ENCODE measurements at regions not wholly inside any gene's neighbourhood (a gene's known extent, or its start where the extent isn't known, plus 50 kb on each side); places are given as distances from the start of the nearest gene placed in this dataset.
"Not testable (repeated sequence)": the region's sequence is repeated elsewhere in the genome, so short reads cannot be mapped to it uniquely, and the experiment has no call there.

DNA sequence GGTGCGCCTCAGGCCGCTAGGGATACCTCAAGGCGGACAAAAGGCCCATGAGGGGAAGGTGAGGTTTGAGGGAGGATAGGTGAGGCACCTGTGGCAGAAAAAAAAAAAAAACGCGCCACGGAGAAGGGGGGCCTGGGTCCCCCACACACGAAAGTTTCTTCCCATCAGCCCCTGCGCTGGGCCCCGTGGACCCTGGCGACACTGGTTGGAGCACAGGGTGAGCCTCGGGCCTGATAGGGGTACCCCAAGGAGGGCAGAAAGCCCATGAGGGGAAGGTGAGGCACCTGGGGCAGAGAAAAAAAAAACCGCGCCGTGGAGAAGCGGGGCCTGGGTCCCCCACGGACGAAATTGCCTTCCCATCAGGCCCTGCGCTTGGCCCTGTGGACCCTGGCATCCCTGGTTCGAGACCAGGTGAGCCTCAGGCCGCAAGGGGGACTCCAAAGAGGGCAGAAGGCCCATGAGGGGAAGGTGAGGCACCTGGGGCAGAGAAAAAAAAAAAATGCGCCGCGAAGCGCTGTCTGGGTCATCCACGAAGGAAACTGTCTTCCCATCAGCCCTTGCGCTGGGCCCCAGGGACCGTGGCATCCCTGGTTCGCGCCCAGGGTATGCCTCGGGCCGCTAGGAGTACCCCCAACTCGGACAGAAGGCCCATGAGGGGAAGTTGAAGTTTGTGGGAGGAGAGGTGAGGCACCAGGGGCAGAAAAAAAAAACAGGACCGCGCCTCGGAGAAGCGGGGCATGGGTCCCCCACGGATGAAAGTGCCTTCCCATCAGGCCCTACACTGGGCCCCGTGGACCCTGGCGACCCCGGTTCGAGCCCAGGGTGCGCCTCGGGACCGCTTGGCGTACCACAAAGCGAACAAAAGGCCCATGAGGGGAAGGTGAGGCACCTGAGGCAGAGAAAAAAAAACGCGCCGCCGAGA is 226.2 kb downstream of the CCDC74A start:
- H3K9me3 ChIP-seq: peaks cover 0 to 24% (median 9%) of the 10 kb centered on the region in 8 donors
- 69 to 88% (median 77%) methylated on average over 50 of the region's 50 CpGs for WGBS, 5 donors
- DNase-seq: peak; percentile 40
- intact Hi-C loops (cut with DNase I; ENCODE audit: low total_unique reads): no loop called here
- no peaks in the 10 kb centered on the region for H3K36me3 ChIP-seq
- H3K4me1 ChIP-seq: no peaks in the 10 kb centered on the region
- H3K27me3 ChIP-seq (replicated peaks in 1 of 7): peaks cover 0 to 4% (median 0%) of the 10 kb centered on the region in 7 donors
- TF ChIP-seq POLR2A (IDR thresholded peaks at IDR 0.05): no peak
- no peak for TF ChIP-seq POLR2AphosphoS5 (IDR thresholded peaks at IDR 0.05)
- TF ChIP-seq, protein P1, sequence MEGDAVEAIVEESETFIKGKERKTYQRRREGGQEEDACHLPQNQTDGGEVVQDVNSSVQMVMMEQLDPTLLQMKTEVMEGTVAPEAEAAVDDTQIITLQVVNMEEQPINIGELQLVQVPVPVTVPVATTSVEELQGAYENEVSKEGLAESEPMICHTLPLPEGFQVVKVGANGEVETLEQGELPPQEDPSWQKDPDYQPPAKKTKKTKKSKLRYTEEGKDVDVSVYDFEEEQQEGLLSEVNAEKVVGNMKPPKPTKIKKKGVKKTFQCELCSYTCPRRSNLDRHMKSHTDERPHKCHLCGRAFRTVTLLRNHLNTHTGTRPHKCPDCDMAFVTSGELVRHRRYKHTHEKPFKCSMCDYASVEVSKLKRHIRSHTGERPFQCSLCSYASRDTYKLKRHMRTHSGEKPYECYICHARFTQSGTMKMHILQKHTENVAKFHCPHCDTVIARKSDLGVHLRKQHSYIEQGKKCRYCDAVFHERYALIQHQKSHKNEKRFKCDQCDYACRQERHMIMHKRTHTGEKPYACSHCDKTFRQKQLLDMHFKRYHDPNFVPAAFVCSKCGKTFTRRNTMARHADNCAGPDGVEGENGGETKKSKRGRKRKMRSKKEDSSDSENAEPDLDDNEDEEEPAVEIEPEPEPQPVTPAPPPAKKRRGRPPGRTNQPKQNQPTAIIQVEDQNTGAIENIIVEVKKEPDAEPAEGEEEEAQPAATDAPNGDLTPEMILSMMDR (IDR thresholded peaks at IDR 0.05 in 8 of 11, conservative IDR thresholded peaks at IDR 0.05 in 3 of 11): no peak
- H3K27ac ChIP-seq: no peak overlapping the region
- no peak overlapping the region for H3K4me3 ChIP-seq

DNA sequence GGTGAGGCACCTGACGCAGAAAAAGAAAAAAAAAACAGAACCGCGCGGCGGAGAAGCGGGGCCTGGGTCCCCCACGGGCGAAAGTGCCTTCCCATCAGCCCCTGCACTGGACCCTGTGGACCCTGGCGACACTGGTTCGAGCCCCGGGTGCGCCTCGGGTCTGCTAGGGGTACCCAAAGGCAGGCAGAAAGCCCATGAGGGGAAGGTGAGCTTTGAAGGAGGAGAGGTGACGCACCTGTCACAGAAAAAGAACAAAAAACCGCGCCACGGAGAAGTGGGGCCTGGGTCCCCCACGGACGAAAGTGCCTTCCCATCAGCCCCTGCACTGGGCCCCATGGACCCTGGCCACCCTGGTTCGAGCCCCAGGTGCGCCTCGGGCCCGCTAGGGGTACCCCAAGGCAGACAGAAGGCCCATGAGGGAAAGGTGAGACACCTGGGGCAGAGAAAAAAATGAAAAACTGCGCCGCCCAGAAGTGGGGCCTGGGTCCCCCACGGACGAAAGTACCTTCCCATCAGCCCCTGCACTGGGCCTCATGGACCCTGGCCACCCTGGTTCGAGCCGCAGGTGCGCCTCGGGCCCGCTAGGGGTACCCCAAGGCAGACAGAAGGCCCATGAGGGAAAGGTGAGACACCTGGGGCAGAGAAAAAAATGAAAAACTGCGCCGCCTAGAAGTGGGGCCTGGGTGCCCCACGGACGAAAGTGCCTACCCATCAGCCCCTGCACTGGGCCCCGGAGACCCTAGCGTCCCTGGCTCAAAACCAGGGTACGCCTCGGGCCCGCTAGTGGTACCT is 227.4 kb downstream of the CCDC74A start:
- Histone ChIP-seq H3K9me3 (peaks cover 0 to 24% (median 9%) of the 10 kb centered on the region in 8 donors), H3K4me1 (no peaks in the 10 kb centered on the region)
- WGBS, 5 donors: 74 to 91% (median 80%) methylated on average over 41 of the region's 41 CpGs

DNA sequence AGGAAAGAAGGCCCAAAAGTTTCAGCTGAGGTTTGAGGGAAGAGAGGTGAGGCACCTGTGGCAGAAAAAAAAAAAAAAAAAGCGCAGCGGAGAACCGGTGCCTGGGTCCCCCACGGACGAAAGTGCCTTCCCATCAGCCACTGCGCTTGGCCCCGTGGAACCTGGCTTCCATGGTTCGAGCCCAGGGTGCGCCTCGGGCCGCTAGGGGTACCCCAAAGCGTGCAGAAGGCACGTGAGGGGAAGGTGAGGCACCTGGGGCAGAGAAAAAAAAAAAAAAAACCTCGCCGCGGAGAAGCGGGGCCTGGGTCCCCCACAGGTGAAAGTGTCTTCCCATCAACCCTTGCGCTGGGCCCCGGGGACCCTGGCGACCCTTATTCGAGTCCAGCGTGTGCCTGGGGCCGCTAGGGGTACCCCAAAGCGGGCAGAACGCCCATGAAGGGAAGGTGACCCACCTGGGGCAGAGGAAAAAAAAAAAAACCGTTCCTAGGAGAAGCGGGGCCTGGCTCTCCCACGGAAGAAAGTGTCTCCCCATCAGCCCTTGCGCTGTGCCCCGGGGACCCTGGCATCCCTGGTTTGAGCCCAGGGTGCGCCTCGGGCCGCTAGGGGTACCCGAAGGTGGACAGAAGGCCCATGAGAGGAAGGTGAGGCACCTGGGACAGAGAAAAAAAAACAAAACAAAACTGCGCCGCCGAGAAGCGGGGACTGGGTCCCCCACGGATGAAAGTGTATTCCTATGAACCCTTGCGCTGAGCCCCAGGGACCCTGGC is 228.6 kb downstream of the CCDC74A start:
- intact Hi-C loops (cut with DNase I; ENCODE audit: low total_unique reads): no loop called here
- no peak overlapping the region for H3K4me3 ChIP-seq
- WGBS, 5 donors: 85 to 89% (median 88%) methylated on average over 36 to 40 of the region's 40 CpGs
- no peak overlapping the region for H3K27ac ChIP-seq
- TF ChIP-seq, protein P1 (IDR thresholded peaks at IDR 0.05 in 8 of 11, conservative IDR thresholded peaks at IDR 0.05 in 3 of 11): no peak
- TF ChIP-seq POLR2A (IDR thresholded peaks at IDR 0.05): no peak
- no peak for TF ChIP-seq POLR2AphosphoS5 (IDR thresholded peaks at IDR 0.05)
- peak; percentile 61 for DNase-seq
- H3K4me1 ChIP-seq: no peaks in the 10 kb centered on the region
- H3K9me3 ChIP-seq: peaks cover 0 to 24% (median 9%) of the 10 kb centered on the region in 8 donors
- peaks cover 0 to 4% (median 0%) of the 10 kb centered on the region in 7 donors for H3K27me3 ChIP-seq (replicated peaks in 1 of 7)
- no peaks in the 10 kb centered on the region for H3K36me3 ChIP-seq

More for the DNA sequence above, 227.4 kb downstream of the CCDC74A start:
- Histone ChIP-seq H3K27ac (no peak overlapping the region), H3K4me3 (no peak overlapping the region), H3K36me3 (no peaks in the 10 kb centered on the region), H3K27me3 (replicated peaks in 1 of 7) (peaks cover 0 to 4% (median 0%) of the 10 kb centered on the region in 7 donors)
- peak; percentile 43 for DNase-seq
- intact Hi-C loops (cut with DNase I; ENCODE audit: low total_unique reads): no loop called here
- no peak for TF ChIP-seq POLR2AphosphoS5 (IDR thresholded peaks at IDR 0.05)
- TF ChIP-seq, protein P1 (IDR thresholded peaks at IDR 0.05 in 8 of 11, conservative IDR thresholded peaks at IDR 0.05 in 3 of 11): no peak
- no peak for TF ChIP-seq POLR2A (IDR thresholded peaks at IDR 0.05)

DNA sequence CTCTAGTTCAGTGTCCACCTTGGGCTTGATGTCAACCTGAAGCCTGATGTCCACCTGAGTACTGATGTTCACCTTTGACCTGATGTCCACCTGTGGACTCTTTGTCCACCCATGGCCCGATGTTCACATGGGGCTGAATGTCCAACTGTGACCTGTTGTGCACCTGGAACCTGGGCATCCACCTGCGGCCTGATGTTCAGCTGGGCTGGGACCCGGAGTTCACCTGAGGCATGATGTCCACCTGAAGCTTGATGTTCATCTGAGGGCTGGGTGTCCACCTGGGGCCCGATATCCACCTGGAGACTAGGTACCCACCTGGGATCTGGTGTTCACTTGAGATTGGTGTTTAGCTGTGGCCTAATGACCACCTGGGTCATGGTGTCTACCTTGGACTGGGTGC is 231.3 kb downstream of the CCDC74A start:
- H3K27me3 ChIP-seq (replicated peaks in 1 of 7); intact Hi-C loops (cut with DNase I; ENCODE audit: low total_unique reads); H3K27ac ChIP-seq; H3K4me1 ChIP-seq; DNase-seq; H3K4me3 ChIP-seq; H3K36me3 ChIP-seq: not testable (repeated sequence)
- 91 to 99% (median 95%) methylated on average over 4 of the region's 4 CpGs; no CpG with 5 or more reads in 1 of the 5 donors for WGBS, 5 donors
- H3K9me3 ChIP-seq: peaks cover 0 to 24% (median 9%) of the 10 kb centered on the region in 8 donors

DNA sequence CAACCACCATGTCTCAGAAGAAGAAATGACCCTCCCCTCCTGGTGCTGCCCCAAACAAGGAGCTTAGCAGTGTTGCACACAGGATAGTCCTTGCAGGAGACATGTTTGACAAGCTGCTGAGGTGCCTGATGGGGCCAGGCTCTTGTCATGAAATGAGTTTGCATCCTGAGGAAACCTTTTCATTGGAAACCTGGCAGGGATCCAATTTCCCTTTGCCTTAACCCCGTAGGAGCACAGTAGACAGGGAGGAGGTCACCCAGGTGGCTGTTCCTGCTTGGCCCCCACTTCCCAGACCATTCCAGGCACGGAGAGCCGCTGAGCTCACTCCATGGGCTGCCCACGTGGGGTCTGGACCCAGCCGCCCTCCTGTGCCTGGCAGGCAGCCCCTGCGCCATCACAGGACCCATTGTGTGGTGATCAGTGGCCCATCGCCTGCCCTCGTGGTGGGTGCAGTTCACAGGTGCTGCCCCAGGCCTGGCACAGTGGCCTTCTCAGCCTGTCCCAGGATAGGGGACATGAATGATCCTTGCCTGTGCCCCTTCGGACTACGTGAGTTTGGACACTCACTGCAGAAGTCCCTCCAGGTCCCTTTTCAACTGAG is 247.4 kb downstream of the CCDC74A start:
- H3K4me3 ChIP-seq; H3K36me3 ChIP-seq; H3K27me3 ChIP-seq (replicated peaks in 1 of 7); H3K4me1 ChIP-seq; H3K27ac ChIP-seq; intact Hi-C loops (cut with DNase I; ENCODE audit: low total_unique reads); H3K9me3 ChIP-seq: not testable (repeated sequence)
- 30 to 74% (median 70%) methylated on average over 2 to 10 of the region's 10 CpGs for WGBS, 5 donors
- peak; percentile 64 for DNase-seq

DNA sequence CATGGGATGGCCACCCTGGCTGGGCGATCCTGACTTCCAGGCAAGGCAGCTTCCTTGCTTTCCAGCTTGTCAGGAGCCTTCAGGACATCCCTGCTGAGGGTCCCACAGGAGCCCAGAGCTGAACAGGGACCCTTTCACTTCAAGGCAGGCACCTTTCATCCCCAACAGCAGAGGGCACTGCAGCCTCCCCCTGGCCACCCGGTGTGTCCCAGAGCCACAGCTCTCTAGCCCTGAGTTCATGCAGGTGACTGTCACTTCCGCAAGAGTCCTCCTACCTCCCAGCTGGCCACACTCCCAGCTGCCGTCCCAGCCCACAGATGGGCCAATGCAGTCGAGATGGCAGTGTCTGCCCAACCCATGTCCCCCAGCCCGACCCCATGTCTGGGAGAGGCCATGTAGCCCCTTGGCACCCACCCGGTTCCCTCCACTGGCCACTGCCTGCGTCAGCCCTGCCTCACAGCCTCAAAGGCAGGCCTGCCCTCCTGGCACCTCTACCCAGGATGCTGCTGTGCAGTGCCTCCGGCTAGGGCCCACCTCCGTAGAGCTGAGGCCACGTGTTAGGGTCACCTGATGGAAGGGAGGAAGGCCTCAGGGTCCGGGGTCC is 248.3 kb downstream of the CCDC74A start:
- WGBS, 5 donors: 78 to 87% (median 82%) methylated on average over 3 to 11 of the region's 12 CpGs; no CpG with 5 or more reads in 1 of the 5 donors
- H3K9me3 ChIP-seq: not testable (repeated sequence)
- peak; percentile 56 for DNase-seq

More for the DNA sequence above, 248.3 kb downstream of the CCDC74A start:
- H3K36me3 ChIP-seq; H3K27me3 ChIP-seq (replicated peaks in 1 of 7); H3K4me3 ChIP-seq; H3K4me1 ChIP-seq; intact Hi-C loops (cut with DNase I; ENCODE audit: low total_unique reads); H3K27ac ChIP-seq: not testable (repeated sequence)
